ENCODE measurements at regions not wholly inside any gene's neighbourhood (a gene's known extent, or its start where the extent isn't known, plus 50 kb on each side); places are given as distances from the start of the nearest gene placed in this dataset.
A peak's percentile ranks its signal among the peaks of the same experiment; 100 is the strongest.
"Not testable (repeated sequence)": the region's sequence is repeated elsewhere in the genome, so short reads cannot be mapped to it uniquely, and the experiment has no call there.

DNA sequence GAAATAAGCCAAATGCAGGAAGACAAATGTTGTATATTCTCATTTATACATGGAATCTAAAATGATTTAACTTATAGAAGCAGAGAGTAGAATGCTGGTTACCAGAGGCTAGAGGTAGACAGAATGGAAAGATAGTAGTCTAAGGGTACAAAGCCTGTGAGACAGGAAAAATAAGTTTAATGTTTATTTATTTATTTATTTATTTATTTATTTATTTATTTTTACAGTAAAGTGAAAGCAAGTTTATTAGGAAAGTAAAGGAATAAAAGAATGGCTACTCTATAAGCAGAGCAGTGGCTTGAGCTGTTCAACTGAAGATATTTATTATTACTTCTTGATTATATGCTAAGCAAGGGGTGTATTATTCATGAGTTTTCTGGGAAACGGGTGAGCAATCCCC, 203.2 kb downstream of the LAS1L start:
- no peak for DNase-seq

DNA sequence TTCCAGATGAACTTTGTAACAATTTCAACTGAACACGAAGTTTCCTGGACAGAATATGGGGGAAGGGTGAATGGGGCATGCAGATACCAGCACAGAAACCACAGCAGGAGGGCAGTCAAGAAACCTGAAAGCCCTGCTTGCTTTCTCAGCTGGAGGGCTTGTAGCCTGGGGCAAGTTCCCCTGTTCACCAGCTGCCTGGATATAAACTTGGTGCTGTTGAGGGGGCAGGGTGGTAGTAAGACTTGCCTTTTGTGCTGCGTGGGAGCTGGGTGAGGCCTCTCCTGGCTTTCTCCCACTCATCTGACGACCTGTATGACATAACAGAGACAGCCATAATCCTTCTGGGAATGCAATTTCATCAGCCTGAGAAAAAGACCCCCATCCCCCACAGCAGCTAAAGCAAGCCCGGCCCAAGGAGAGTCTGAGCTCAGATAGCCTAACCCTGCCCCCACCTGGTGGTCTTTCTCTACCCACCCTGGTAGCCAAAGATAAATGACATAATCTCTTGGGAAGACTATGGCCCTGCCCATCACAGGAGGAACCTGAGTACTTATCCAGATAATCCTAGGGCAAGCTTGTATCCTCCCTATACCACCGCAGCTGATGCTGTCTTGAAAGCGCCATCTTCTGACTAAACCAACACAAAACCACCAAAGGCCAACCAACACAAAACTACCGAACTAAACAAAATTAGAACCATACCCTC, 234.3 kb downstream of the LAS1L start:
- no peak for DNase-seq

DNA sequence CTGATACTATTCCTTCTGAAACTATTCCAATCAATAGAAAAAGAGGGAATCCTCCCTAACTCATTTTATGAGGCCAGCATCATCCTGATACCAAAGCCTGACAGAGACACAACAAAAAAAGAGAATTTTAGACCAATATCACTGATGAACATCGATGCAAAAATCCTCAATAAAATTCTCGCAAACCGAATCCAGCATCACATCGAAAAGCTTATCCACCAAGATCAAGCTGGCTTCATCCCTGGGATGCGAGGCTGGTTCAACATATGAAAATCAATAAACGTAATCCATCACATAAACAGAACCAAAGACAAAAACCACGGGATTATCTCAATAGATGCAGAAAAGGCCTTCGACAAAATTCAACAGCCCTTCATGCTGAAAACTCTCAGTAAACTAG, 251.7 kb downstream of the LAS1L start:
- not testable (repeated sequence) for DNase-seq

DNA sequence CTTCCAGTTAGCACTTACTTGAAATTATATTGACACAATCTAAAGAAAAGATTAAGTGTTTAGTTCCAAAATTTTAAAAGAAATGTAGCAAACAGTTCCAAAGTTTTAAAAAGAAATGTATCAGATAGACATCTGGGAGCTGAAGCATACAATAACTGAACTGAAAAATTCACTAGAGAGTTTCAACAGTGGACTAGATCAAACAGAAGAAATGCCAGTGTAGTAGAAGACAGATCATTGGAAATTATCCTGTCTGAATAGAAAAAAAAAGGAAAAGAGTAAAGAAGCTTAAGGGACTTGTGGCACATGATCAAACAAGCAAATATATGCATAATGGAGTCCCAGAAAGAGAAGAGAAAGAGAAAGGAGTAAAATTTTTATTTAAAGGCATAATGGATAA, 261.4 kb downstream of the LAS1L start:
- DNase-seq: no peak

DNA sequence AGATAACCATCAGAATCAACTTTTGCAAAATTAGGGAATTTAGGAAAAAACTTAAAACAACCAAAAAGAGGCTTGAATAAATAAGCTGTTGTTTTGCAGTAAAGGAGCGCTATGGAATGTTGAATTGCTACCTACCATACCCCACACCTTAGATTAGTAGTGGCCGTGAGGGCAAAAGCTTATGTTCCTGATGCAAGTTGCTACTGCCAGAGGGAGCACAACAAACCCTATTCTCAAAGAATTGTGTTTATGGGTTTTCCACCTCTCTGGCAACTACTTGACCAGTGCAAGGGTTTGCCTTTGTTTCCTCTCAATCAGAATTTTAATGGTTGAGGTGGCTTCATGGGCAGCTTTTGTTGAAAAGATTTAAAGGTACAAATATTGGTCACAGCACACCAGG, 268.1 kb downstream of the LAS1L start:
- no peak for DNase-seq

DNA sequence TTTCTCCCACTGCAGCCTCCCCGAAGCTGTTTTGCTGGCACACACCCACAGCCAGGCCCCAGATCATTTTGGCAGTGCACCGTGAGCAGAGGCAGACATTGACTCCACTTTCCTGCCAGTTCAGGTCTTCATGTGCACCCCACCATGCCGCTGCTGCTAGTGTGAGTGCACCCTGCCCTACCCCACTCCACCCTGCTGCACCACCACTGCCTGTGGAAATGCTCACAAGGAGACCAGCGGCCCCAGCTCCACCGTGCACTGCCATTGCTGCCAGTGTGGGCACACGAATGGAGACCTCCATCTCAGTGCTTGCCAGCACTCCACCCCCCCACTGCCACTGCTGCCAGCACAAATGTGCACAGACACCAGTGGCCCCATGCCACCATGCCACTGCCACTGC, 277.6 kb upstream of the ZC4H2 start:
- DNase-seq: no peak

DNA sequence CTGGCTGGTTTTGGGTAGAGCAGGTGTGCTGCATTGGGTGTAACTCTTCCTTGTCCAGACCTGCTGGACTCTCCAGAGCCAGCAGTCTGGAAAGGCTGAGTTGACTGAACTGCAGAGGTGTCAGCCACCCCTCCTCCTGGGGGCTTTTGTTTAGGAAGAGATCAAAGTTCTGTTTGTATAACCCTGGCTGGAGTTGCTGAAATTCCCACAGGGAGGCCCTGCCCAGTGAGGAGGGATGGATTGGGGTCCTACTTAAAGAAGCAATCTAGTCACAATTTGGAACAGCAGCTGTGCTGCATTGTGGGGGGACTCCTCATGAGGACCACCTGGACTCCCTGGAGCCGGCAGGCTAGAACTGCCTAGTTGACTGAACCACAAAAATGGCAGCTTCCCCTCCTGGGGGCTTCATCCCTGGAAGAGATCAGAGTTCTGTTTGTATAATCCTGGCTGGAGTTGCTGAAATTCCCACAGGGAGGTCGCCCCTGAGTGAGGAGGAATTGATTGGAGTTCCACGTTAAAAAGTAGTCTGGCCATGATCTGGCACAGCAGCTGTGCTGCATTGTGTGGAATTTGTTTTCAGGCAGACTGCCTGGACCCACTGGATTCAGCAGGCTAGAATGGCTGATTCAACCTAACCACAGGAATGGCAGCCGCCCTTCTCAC, 264.9 kb upstream of the ZC4H2 start:
- no peak for DNase-seq

DNA sequence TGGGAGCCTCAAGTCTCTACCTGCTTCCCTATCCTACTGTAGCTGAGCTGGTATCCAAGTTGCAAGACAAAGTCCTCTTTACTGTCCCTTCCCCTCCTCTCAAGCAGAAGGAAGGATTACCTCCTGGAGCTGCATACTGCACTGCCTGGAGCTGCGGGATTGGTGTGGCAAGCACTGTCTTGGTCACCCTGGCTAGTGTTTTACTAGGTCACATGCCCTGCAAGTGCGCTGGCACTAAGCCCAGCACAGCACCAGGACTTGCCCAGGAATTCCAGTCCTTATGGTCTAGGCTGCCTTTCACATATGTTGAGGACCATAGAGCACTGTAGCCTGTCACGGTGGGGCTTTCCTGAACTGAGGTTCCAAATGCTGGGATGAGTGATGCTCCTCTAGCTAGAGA, 227.3 kb upstream of the ZC4H2 start:
- no peak for DNase-seq

DNA sequence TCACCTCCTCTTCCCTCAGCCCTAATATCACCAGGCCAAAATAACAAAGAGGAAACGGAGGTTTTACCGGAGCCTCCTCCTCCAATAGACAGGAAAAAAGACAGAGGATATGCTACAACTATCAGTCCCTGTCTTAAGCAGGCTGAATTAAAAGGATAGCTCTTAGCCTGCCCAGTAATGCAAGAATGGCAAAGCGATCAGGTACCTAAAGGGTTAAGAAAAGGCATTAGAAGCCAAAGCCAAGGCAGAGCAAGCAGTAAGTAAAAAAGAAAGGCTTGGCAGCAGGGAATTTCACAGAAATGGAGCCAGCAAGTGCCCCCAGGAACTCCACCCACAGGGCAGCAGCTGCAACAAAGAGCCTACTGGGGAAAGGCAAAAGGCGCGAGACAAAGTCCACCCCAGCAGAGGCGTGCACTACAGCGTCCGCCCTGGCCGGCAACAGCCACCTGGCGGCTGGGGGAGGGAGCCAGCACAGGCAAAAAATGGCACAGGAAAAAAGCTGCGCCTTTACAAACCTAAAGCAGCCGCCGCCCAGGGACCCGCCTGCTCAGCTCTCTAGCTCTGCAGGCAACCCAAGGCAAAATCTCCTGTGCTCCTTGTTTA, 220.6 kb upstream of the ZC4H2 start:
- peak in 24 of 58 donors; percentile 0 to 19 (median 1) for DNase-seq

DNA sequence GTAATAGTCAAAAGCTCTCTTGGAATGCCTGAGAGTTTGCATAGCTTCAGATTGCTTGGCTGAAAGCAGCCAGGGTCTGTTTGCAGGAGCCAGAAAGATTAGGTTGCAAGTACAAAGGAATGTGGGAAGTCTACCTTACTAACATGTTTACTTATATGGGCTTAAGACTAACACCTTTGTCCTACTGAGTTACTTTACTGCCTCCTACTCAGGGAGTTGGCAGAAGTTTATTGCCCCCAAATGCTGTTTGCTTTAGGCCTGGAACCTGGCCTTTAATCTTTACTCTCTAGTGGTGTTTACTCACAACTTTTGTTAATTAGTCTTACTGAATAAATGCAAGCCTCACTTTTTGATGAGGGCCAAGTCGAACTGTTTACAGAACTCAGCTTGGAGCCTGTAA, 219.4 kb upstream of the ZC4H2 start:
- DNase-seq: no peak

DNA sequence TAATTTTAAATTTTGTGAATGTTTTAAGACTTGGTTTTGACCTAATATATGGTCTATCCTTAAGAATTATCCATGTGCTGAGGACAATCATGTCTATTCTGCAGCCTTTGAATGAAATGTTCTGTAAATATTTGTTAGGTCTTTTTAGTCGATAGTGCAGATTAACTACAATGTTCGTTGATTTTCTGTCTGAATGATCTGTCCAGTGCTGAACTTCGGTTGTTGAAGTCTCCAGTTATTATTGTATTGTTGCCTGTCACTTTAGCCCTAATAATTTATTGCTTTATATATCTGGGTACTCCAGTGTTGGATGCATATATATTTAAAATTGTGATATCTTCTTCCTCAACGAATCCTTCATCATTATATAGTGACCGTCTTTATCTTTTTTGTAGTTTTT, 218.3 kb upstream of the ZC4H2 start:
- no peak for DNase-seq

DNA sequence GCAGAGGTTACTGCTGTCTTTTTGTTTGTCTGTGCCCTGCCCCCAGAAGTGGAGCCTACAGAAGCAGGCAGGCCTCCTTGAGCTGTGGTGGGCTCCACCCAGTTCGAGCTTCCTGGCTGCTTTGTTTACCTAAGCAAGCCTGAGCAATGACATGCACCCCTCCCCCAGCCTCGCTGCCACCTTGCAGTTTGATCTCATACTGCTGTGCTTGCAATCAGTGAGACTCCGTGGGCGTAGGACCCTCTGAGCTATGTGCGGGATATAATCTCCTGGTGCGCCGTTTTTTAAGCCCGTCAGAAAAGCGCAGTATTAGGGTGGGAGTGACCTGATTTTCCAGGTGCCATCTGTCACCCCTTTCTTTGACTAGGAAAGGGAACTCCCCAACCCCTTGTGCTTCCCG, 187.1 kb upstream of the ZC4H2 start:
- not testable (repeated sequence) for DNase-seq

DNA sequence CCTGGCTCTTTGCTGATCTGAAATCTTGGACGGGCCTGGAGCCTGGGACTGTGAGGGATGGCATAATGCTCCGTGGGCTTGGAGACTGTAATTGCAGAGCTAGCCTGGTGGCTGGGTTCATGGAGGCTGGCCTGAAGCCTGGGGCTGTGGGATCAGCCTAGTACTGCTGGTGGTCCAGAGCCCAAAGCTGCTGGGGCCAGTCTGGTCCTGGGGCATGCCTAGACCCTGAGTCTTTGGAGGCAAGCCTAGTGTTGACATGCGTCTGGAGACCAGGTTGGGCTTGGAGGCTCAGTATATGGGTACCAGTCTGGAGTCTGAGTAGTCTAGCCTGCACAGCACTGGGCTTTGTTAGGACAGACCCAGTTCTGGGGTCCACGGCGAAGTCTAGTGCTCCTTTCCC, 172.0 kb upstream of the ZC4H2 start:
- DNase-seq: no peak

DNA sequence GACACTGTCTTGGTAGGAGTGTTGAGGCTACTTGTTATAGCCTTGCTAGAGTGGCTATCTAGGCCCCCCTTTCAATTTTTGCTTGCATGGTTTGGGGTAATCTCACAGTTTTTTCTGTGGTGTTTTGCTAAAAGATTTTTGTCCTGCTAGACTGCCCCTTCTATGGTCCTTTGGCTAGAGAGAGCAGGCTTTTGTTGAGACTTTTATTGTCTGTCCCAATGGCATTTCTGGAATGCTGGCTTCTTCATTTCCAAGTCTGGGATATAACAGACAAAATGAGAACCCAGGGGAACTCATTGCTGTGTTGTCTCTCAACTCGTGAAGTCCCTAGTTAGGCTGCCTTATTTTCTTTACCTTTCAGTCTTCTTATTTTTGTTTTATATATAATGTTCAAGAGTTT, 160.2 kb upstream of the ZC4H2 start:
- no peak for DNase-seq

DNA sequence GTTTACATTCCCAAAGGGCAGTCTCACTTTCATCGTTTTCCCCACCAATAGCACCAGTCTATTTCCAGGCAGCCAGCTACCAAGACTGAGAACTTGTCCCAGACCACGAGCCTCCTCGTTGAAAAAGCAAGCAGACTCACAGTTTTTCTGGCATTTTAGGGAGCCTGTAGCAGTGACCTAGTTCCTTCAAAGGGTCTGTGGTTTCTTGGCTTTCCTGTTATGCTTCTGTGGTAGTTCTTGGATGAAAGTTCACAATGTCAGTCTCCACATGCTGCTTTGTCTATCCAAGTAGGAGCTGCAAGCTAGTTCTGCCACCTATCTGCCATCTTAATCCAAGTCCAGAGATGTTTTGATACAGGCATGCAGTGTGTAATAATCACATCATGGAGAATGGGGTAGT, 151.6 kb upstream of the ZC4H2 start:
- no peak for DNase-seq

DNA sequence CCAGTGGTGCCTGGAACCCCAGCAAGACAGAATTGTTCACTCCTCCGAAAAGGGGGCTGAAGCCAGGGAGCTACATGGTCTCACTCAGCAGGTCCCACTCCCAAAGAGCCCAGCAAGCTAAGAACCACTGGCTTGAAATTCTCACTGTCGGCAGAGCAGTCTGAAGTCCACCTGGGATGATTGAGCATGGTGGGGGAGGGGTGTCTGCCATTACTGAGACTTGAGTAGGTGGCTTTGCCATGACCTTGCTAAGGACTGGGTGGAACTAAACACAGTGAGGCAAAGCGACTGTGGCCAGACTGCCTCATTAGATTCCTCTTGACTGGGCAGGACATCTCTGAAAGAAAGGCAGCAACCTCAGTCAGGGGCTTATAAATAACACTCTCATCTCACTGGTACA, 122.6 kb upstream of the ZC4H2 start:
- DNase-seq: no peak

DNA sequence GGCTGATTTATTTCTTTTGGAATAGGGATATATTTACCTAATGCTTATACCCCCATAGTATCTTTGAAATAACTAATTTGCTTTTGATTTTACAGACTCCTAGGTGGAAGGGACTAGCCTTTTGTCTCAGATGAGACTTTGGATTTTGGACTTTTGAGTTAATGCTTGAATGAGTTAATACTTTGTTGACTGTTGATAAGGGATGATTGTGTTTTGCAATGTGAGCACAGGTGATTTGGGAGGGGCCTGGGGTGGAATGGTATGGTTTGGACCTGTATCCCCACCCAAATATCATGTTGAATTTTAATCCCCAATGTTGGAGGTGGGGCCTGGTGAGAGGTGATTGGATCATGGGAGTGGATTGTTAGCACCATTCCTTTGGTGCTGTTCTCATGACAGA, 117.4 kb upstream of the ZC4H2 start:
- no peak for DNase-seq

DNA sequence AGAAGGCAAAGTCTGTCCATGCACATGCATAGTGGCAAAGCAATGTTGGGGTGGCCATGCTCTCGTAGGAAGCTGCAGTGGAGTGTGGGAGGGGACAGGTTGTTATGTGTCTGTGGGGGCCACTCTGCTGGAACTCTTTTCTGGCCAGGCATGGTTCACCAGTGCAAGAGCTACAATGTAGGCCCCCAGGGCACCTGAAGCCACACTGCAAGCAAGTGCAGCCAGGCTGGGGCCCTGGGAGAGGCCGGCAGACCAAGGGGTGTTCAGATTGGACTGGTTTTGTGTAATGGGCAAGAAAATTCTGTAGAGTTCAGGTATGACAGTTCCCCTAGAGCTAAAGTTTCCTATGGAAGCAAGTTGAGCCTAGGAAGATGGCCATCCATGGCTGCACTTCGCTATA, 97.0 kb upstream of the ZC4H2 start:
- no peak for DNase-seq

DNA sequence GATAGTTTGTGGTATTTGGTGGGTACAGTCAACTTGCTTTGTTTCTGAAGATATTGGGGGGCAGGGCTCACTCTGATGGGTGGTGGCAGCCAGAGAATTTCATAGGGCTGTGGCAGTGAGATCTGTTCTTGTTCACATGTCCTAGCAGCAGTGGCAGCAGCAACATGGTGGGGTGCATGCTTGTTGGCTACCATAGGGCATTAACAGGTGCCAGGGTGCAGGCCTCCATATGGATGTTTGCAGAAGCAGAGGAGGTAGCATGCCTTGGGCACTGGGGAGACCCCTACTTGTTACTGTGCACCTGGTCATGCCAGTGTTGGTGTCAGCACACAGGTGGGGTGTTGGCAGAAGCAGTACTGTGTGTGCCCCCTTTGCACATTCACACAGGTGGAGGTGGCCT, 96.3 kb upstream of the ZC4H2 start:
- no peak for DNase-seq

DNA sequence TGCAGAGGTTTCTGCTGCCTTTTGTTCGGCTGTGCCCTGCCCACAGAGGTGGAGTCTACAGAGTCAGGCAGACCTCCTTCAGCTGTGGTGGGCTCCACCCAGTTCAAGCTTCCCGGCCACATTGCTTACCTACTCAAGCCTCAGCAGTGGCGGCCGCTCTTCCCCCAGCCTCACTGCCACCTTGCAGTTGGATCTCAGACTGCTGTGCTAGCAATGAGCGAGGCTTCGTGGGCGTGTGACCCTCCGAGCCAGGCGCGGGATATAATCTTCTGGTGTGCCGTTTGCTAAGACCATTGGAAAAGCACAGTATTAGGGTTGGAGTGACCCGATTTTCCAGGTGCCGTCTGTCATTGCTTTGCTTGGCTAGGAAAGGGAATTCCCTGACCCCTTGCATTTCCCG, 82.4 kb upstream of the ZC4H2 start:
- not testable (repeated sequence) for DNase-seq

DNA sequence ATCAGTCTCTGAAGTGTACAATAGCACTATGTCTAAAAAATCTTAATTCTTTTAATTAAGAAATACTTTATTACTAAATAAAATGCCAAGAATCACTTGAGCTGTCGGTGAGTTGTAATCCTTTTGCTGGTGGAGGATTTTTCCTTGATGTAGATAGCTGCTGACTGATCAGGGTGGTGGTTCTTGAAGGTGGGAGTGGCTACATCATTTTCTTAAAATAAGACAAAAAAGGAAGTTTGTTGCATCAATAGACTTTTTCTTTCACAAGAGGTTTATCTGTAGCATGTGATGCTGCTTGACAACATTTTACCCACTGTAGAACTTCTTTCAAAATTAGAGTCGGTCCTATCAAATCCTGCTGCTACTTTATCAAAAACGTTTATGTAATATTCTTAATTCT, 68.8 kb upstream of the ZC4H2 start:
- DNase-seq: no peak

DNA sequence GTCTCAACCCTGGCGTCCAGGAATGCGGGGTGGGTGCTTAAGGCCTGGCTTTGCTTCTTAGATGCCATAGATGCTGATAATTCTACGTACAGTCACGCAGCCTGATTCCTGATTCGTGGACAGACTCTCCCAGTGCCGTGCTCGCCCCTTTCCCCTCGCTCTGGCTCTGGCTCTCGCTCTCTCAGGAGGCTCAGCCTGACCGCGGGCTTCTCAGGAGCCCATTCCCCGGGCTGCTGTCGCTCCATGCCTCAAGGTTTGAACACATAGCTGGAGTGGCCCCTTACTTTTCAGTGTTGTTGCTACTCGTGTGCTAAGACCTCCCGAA, 59.2 kb upstream of the ZC4H2 start:
- DNase-seq: peak in 26 of 58 donors; percentile 1 to 46 (median 18)

Measured in anterior cingulate cortex (tissue), 58 donors.